ENCODE measurements at regions not wholly inside any gene's neighbourhood (a gene's known extent, or its start where the extent isn't known, plus 50 kb on each side); places are given as distances from the start of the nearest gene placed in this dataset.

DNA sequence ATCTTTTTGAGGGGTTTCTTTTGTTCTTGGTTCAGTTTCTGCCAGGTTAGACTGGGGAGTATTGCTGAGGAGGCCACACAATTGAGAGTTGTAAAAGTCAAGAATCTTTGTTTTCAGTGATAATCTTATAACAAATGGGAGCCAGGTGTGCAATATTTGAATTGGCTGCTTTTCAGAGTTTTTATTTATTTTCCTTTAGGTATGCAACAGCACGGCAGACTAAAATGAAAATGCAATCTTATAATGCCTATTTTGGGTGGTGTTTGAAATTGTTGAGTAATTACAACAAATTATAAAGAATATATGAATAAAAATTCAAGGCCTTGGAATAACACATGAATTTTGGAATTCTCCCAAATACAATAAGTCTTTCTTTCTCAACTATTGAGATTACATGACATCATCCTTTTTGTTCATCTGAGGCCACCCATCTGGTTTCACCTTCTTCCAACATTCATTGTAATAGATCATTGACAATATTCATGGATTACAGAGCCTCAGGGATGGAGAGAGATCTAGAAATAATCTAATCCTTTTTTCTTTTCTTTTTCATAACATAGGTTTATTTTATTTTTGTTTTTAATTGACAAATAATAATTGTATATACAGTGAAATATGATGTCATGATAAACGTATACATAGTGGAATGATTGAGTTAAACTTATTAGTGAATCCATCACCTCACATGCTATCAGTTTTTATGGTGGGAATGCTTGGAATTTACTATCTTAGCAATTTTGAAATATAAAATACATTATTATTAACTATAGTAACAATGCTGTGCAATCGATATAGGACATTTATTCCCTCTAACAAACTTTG, 1061.0 kb downstream of the NR2F1-AS1 start:
- TF ChIP-seq GATA2 (IDR thresholded peaks at IDR 0.05; ENCODE audit: low read depth, low read length), result no peak
- TF ChIP-seq GATA3 (IDR thresholded peaks at IDR 0.05; ENCODE audit: low read depth, low read length), result no peak

DNA sequence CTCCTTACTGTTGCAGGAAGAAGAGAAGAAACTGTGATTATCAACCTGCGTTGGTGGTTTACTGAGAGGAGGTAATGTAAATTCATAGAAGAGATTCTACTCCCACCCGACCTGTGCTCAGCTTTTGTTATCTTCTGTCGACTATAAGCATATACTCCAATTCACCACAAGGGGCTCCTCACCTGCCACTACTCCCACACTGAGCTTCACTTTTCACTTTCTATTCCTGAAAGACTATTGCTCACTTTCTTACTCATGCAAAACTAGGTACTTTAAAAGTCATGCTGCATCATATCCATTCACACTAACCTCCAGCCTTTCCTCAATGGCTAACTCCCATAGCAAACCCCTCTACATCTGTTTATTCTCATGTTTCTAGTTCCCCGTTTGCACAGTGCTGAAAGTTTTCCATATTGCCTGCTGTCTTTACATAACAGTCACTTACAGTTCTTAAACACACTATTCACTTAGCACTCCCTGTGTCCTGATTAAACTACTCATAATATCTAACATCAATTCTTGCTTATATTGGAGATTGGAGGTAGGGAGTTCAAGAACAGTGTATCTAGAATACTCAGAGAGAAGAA, 1062.6 kb downstream of the NR2F1-AS1 start:
- TF ChIP-seq GATA2 (IDR thresholded peaks at IDR 0.05; ENCODE audit: low read depth, low read length) (no peak), GATA3 (IDR thresholded peaks at IDR 0.05; ENCODE audit: low read depth, low read length) (no peak)

DNA sequence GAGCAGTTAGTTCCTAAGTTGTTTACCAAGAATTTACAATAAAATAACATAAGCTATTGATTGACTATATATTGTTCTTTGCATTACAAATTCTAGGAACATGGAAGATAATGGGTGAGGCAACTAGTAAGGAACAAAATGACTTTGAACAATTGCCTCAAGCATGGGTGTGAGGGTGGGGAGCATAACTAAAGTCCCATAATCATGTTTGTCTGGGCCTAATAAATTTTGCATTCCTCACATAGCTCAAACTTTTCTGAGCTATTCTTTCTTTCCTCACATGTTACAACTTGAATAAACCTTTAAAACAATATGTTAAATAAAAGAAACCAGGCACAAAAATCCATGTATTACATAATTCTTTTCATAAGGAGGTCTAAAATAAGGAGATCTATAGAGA, 1066.1 kb downstream of the NR2F1-AS1 start:
- no peak for TF ChIP-seq GATA2 (IDR thresholded peaks at IDR 0.05; ENCODE audit: low read depth, low read length)

DNA sequence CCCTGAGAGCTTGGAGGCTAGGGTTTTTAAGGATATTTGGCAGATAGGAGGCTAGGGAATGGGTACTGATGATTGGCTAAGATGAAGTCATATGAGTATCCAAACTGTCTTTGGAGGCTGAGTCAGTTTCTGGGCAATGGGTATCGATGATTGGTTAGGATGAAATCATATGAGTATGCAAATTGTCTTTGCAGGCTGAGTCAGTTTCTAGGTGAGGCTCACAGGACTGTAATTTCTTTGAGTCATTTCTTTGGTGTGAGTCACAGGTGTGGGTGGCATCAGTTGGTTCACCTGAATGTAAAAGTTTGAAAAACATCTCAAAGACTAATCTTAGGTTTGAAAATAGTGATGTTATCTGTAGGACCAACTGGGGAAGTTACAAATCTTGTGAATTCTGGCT, 1068.0 kb downstream of the NR2F1-AS1 start:
- TF ChIP-seq GATA2 (IDR thresholded peaks at IDR 0.05; ENCODE audit: low read depth, low read length), result no peak
- no peak for TF ChIP-seq GATA3 (IDR thresholded peaks at IDR 0.05; ENCODE audit: low read depth, low read length)

DNA sequence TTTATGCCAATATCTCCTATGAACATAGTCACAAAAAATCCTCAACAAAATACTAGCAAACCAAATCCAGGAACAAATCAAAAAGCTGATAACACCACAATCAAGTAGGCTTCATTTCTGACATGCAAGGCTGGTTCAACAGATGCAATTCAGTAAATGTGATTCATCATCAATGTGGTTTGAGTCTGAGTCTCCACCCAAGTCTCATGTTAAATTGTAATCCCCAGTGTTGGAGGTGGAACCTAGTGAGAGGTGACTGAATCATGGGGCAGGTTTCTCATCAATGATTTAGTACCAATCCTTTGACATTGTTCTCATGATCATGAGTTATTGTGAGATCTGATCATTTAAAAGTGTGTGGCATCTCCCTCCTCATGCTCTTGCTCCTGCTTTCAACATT, 1072.7 kb downstream of the NR2F1-AS1 start:
- no peak for TF ChIP-seq GATA3 (IDR thresholded peaks at IDR 0.05; ENCODE audit: low read depth, low read length)
- no peak for TF ChIP-seq GATA2 (IDR thresholded peaks at IDR 0.05; ENCODE audit: low read depth, low read length)

DNA sequence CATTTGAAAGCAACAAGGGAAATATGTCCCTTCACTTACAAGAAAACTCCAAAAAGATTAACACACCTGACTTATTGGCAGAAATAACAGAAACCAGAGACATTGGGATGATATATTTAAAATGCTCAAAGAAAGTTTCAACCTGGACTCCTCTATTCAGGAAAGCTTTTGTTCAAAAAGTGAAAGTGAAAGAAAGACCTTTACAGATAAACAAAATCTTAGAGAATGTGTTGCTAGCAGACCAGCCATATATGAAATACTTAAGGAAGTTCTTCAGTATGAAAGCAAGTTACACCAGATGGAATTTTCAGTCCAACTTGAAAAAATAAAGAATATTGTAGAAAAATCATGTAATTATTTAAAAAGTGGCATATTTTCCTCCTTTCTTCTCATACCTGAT, 1075.1 kb downstream of the NR2F1-AS1 start:
- TF ChIP-seq GATA2 (IDR thresholded peaks at IDR 0.05; ENCODE audit: low read depth, low read length), result no peak
- TF ChIP-seq GATA3 (IDR thresholded peaks at IDR 0.05; ENCODE audit: low read depth, low read length), result no peak

DNA sequence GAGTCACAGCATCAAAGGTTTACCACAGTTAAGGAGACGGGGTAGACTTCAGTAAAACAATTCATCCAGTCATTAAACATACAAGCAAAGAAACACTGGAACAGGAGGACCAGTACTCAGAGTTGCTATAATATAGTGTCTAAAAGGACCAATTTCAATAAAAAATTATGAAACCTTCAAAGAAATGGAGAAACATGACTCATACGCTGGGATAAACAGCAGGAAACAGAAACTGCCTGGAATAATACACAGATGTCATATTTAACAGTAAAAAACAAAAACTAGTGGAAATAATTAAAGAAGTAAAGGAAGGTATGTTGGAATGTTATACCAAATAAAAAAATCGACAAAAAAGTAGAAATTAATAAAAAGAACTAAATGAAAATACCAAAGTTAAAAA, 1075.9 kb downstream of the NR2F1-AS1 start:
- no peak for TF ChIP-seq GATA3 (IDR thresholded peaks at IDR 0.05; ENCODE audit: low read depth, low read length)
- no peak for TF ChIP-seq GATA2 (IDR thresholded peaks at IDR 0.05; ENCODE audit: low read depth, low read length)

DNA sequence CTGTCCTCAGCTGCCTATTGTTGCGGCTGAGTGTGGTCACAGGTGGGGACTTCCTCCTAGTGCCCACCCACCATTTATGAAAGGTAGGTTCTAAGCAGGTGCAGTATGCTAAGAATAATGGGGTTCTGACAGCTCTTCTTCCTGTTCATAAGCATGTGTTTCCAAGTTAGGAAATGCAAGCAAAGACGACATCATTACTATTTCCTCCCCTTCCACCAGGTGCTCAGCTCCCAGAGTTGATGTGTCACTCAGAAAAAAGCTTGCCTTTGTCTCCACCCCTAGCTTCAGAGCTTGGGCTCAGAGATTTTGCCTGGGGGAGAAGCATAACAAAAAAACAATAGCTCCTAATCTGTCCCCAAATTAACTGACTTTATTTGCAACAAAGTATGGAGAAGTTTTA, 1076.7 kb downstream of the NR2F1-AS1 start:
- no peak for TF ChIP-seq GATA2 (IDR thresholded peaks at IDR 0.05; ENCODE audit: low read depth, low read length)
- no peak for TF ChIP-seq GATA3 (IDR thresholded peaks at IDR 0.05; ENCODE audit: low read depth, low read length)

DNA sequence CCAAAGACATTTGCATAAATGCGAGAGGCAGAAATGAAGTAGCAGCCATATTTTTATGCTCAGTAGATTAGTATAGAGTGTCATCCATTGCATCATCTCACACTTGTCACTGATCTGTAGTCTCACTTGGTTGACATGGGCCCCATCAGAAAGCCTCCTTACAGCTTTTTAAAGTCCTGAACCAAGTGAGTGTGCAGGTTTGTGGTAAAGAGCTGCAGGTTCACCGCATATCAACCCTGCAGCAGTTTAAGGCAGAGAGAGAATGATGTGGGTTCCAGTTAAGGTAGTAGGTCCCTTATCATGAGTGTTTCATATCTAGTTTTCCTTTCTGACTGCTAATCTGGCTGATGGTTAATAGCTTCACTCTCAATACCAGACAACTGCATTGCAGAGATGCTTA, 1080.3 kb downstream of the NR2F1-AS1 start:
- TF ChIP-seq GATA3 (IDR thresholded peaks at IDR 0.05; ENCODE audit: low read depth, low read length) (no peak), GATA2 (IDR thresholded peaks at IDR 0.05; ENCODE audit: low read depth, low read length) (no peak)

DNA sequence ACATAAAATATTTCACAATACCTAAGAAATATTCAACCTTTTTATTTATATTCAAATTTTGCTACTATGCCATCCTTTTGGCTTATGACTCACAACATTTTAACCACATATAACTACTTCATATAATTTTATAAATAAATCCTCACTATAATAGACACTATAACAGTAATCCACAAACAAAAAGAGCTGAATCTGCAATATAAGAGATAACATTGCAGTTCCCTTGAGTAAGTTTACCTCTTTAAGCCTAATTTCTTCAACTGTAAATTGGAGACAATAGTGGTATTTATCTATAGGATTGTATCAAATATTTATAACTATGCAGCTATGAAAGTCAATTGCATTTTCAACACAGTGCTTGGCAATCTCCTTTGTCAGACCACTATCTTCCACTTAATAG, 1084.5 kb downstream of the NR2F1-AS1 start:
- TF ChIP-seq GATA3 (IDR thresholded peaks at IDR 0.05; ENCODE audit: low read depth, low read length), result no peak
- no peak for TF ChIP-seq GATA2 (IDR thresholded peaks at IDR 0.05; ENCODE audit: low read depth, low read length)

DNA sequence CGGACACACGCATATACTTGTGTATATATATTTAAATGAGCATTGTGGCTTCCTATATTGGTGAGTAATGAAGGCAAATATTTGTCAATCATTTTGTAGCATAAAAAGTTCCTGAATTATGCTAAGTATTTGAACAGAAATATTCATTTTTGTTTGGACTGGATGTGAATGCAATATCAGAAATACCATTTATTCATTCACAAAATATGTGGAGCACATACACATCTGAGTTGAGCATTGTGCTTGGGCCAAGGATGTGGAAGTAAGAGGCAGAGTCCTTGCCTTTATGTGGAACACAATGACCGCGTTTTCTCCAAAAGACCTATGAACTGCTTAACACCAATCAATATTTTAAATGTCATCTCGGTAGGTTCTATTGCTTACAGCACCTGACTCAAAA, 1086.5 kb downstream of the NR2F1-AS1 start:
- no peak for TF ChIP-seq GATA2 (IDR thresholded peaks at IDR 0.05; ENCODE audit: low read depth, low read length)
- no peak for TF ChIP-seq GATA3 (IDR thresholded peaks at IDR 0.05; ENCODE audit: low read depth, low read length)

DNA sequence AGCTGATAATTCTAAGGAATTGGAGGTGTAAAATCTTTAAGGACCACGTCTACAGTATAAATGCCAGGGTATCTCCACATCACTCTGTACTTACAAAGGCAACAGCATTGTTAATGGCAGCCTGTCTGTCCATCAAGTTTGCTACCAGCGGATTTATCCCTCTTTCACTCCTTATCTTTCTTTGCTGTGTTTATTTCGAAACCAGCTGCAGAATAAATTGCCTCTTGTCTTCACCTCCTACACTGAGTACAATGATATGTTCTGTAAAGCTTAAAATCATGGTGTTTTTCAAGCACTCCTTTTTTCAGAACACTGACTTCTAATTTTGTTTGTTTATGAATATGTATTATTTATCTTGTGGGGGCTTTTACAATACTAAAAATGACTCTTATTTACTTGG, 1088.1 kb downstream of the NR2F1-AS1 start:
- TF ChIP-seq GATA2 (IDR thresholded peaks at IDR 0.05; ENCODE audit: low read depth, low read length) (no peak), GATA3 (IDR thresholded peaks at IDR 0.05; ENCODE audit: low read depth, low read length) (no peak)

DNA sequence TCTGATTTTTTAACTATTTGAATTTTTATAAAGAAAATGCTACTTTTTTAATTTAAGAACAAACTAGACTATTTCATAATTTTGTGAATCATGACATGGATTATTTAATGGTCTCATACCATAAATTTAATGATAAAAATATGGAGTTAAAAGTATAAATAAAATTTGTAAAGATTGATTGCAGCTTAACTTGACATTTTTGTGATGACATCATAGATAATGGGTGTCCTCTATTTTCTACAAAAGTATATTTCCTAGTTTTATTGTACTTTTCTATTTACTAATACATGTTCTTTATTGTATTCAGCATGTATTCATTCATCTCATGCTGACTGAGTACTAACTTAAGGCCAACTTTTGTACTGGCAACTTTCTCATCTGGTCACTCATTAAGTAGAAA, 1096.5 kb downstream of the NR2F1-AS1 start:
- TF ChIP-seq GATA3 (IDR thresholded peaks at IDR 0.05; ENCODE audit: low read depth, low read length), result no peak
- TF ChIP-seq GATA2 (IDR thresholded peaks at IDR 0.05; ENCODE audit: low read depth, low read length), result no peak

DNA sequence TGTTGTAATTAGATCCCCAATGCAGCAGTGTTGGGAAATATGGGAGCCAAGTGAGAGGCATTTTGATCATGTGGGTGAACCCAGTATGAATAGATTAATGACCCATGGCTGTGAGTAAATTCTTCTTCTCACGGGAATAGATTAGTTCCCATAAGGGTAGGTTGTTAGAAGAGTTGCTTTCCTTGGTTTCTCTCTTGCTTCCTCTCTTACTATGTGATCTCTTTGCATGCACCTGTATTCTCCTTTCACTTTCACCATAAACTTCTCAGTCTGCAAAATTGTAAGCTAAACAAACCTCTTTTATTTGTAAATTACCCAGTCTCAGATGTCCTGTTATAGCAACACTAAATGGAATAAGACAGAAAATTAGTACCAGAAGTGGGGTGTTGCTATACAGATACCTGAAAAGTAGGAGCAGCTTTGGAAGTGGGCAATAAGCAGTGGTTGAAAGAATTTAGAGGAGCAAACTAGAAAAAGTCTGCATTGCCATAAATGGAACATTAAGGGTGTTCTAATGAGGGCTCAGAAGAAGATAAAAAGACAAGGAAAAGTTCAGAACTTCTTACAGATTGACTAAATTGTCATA, 1090.0 kb upstream of the ARRDC3 start:
- no peak for TF ChIP-seq GATA2 (IDR thresholded peaks at IDR 0.05; ENCODE audit: low read depth, low read length)
- TF ChIP-seq GATA3 (IDR thresholded peaks at IDR 0.05; ENCODE audit: low read depth, low read length), result no peak

DNA sequence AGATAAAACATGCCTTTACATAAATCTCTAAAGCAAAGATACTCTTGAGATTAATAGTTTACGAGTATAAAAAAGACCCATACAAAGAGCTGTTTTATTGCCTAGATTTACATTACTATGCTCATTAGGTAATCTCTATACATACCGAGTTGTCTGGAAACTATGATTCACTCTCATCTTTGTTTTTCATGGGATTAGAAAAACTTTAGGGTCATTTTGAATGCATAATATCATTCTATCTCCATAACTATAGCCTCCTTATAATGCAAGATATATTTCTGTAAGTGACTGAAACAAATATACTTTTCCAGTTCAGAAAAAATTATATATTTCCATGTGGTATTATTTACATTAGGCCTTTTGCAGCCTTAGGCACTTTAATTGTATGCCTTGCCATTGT, 1088.7 kb upstream of the ARRDC3 start:
- TF ChIP-seq GATA2 (IDR thresholded peaks at IDR 0.05; ENCODE audit: low read depth, low read length) (no peak), GATA3 (IDR thresholded peaks at IDR 0.05; ENCODE audit: low read depth, low read length) (no peak)
